IMR-90 (cell line): ENCODE measurements at regions not wholly inside any gene's neighbourhood (a gene's known extent, or its start where the extent isn't known, plus 50 kb on each side); places are given as distances from the start of the nearest gene placed in this dataset.

Experiments used
- ATAC-seq: fragments of 200-7000 bp; cut with Tn5 transposase; 2 replicates; pipeline ENCODE4 v1.9.1; 2020; ENCODE audit warnings: low read depth, mild to moderate bottlenecking, moderate library complexity
- BruUV-seq: library from RNA; stranded (reverse); fragments of 400-500 nt; replicated peaks from 2 replicates; lab custom pipeline; 2021; lab: Mats Ljungman, UMichigan
- CTCF ChIA-PET: fragments of 300-600 bp; formaldehyde crosslinking; extraction: SDS; loops from one replicate; lab custom pipeline; 2021; ENCODE audit warnings: antibody characterized with exemption; lab: Yijun Ruan, JAX
- POLR2A ChIA-PET: fragments of 300-600 bp; sonication (Branson Sonifier 250); formaldehyde crosslinking; loops from one replicate; lab custom pipeline; 2022; ENCODE audit warnings: antibody characterized with exemption; ENCODE audit not compliant: unreplicated experiment; lab: Charles Lee
- DNase-seq: peaks from one replicate; pipeline ENCODE4 v3.0.0; 2013
- H2AFZ ChIP-seq: replicated peaks from 2 replicates; pipeline ENCODE3; 2013; ENCODE audit warnings: low read length, mild to moderate bottlenecking; ENCODE audit not compliant: poor library complexity
- H2AK5ac ChIP-seq: 2 replicates; pipeline ENCODE4 v1.6.1; 2013; ENCODE audit warnings: low read depth, low read length, inconsistent platforms
- H2AK9ac ChIP-seq: replicated peaks from 2 replicates; pipeline ENCODE3; 2013; ENCODE audit warnings: mild to moderate bottlenecking, low read depth, low read length, moderate library complexity; ENCODE audit not compliant: poor library complexity
- H2BK120ac ChIP-seq: 2 replicates; pipeline ENCODE4 v1.6.1; 2013; ENCODE audit warnings: low read depth, low read length, inconsistent platforms
- H2BK15ac ChIP-seq: 3 replicates; pipeline ENCODE4 v1.6.1; 2013; ENCODE audit warnings: low read depth, low read length, inconsistent platforms
- H2BK20ac ChIP-seq: 2 replicates; pipeline ENCODE4 v1.6.1; 2013; ENCODE audit warnings: low read depth, mild to moderate bottlenecking, inconsistent platforms, low read length, moderate library complexity
- H2BK5ac ChIP-seq: 2 replicates; pipeline ENCODE4 v1.6.1; 2013; ENCODE audit warnings: mild to moderate bottlenecking, low read depth, low read length, inconsistent platforms; ENCODE audit not compliant: poor library complexity, severe bottlenecking
- H3K14ac ChIP-seq: replicated peaks from 2 replicates; pipeline ENCODE4 v1.6.1; 2013; ENCODE audit warnings: low read depth, low read length, inconsistent platforms
- H3K18ac ChIP-seq: 2 replicates; pipeline ENCODE4 v1.6.1; 2013; ENCODE audit warnings: low read depth, low read length, control low read depth
- H3K23ac ChIP-seq: 2 replicates; pipeline ENCODE4 v1.6.1; 2013; ENCODE audit warnings: low read depth, low read length, inconsistent platforms
- H3K27ac ChIP-seq: 2 replicates; pipeline ENCODE4 v1.5.1; 2013; ENCODE audit warnings: mild to moderate bottlenecking, control low read depth, low read length; ENCODE audit not compliant: insufficient read depth
- H3K27me3 ChIP-seq: 2 replicates; pipeline ENCODE4 v1.6.1; 2013; ENCODE audit warnings: low read length; ENCODE audit not compliant: control insufficient read depth, insufficient read depth
- H3K36me3 ChIP-seq: 2 replicates; pipeline ENCODE4 v1.6.1; 2013; ENCODE audit warnings: low read length, mixed read lengths; ENCODE audit not compliant: control insufficient read depth, insufficient read depth
- H3K4ac ChIP-seq: 2 replicates; pipeline ENCODE4 v1.6.1; 2013; ENCODE audit warnings: low read depth, low read length, inconsistent platforms
- H3K4me1 ChIP-seq: 2 replicates; pipeline ENCODE4 v1.6.1; 2013; ENCODE audit warnings: low read length, mixed read lengths; ENCODE audit not compliant: control insufficient read depth, insufficient read depth
- H3K4me2 ChIP-seq: 2 replicates; pipeline ENCODE4 v1.6.1; 2013; ENCODE audit warnings: low read depth, mild to moderate bottlenecking, control low read depth, low read length, moderate library complexity
- H3K4me3 ChIP-seq: 2 replicates; pipeline ENCODE4 v1.5.1; 2013; ENCODE audit warnings: low read depth, mild to moderate bottlenecking, control low read depth, low read length, moderate library complexity; ENCODE audit not compliant: insufficient read depth
- H3K56ac ChIP-seq: 2 replicates; pipeline ENCODE4 v1.6.1; 2013; ENCODE audit warnings: low read length, inconsistent platforms; ENCODE audit not compliant: insufficient read depth; ENCODE audit errors: extremely low read depth
- H3K79me1 ChIP-seq, 2 experiments: 2 replicates each; pipeline ENCODE4 v1.6.1; 2013; ENCODE audit warnings: low read length in 2 of 2, inconsistent platforms in 1 of 2, low read depth in 1 of 2
- H3K9ac ChIP-seq: 2 replicates; pipeline ENCODE4 v1.6.1; 2013; ENCODE audit warnings: low read depth, low read length, control low read depth
- H3K9me1 ChIP-seq: 2 replicates; pipeline ENCODE4 v1.6.1; 2013; ENCODE audit warnings: low read length, inconsistent platforms; ENCODE audit not compliant: insufficient read depth
- H3K9me3 ChIP-seq: 2 replicates; pipeline ENCODE4 v1.6.1; 2013; ENCODE audit warnings: low read length; ENCODE audit not compliant: control insufficient read depth, insufficient read depth
- H4K20me1 ChIP-seq: 2 replicates; pipeline ENCODE4 v1.6.1; 2013; ENCODE audit warnings: low read length, inconsistent platforms; ENCODE audit not compliant: insufficient read depth
- H4K5ac ChIP-seq: 2 replicates; pipeline ENCODE4 v1.6.1; 2013; ENCODE audit warnings: mild to moderate bottlenecking, low read depth, low read length, control low read depth
- H4K8ac ChIP-seq, 2 experiments: 2 replicates each; pipeline ENCODE4 v1.6.1; 2013; ENCODE audit warnings: low read depth in 2 of 2, low read length in 2 of 2, control low read depth in 1 of 2, inconsistent platforms in 1 of 2
- H4K91ac ChIP-seq: 2 replicates; pipeline ENCODE4 v1.6.1; 2013; ENCODE audit warnings: low read depth, low read length, inconsistent platforms; ENCODE audit not compliant: insufficient read depth
- BHLHE40 ChIP-seq: fragments of 150-350 bp; IDR thresholded peaks from 2 replicates; pipeline ENCODE4 v1.6.1; 2016; ENCODE audit warnings: mild to moderate bottlenecking, low read depth, low read length
- CEBPB ChIP-seq: IDR thresholded peaks from 2 replicates; pipeline ENCODE4 v1.6.1; 2012; ENCODE audit warnings: low read depth, low read length, improper control_type of control experiment
- CHD1 ChIP-seq: IDR thresholded peaks from 2 replicates; pipeline ENCODE4 v1.6.1; 2012; ENCODE audit warnings: low read depth, low read length, improper control_type of control experiment
- FOS ChIP-seq: fragments of 150-350 bp; IDR thresholded peaks from 2 replicates; pipeline ENCODE4 v1.6.1; 2016; ENCODE audit warnings: low read depth, low read length
- MAFK ChIP-seq: IDR thresholded peaks from 2 replicates; pipeline ENCODE4 v1.6.1; 2012; ENCODE audit warnings: low read depth, low read length, improper control_type of control experiment
- MAZ ChIP-seq: IDR thresholded peaks from 2 replicates; pipeline ENCODE4 v1.6.1; 2012; ENCODE audit warnings: low read depth, mild to moderate bottlenecking, low read length, improper control_type of control experiment, moderate library complexity, borderline replicate concordance
- MXI1 ChIP-seq: IDR thresholded peaks from 2 replicates; pipeline ENCODE4 v1.6.1; 2012; ENCODE audit warnings: low read depth, mild to moderate bottlenecking, low read length, moderate library complexity, borderline replicate concordance
- NFE2L2 ChIP-seq: fragments of 150-350 bp; IDR thresholded peaks from 2 replicates; pipeline ENCODE4 v1.6.1; 2016; ENCODE audit warnings: low read depth, mild to moderate bottlenecking, low read length
- POLR2A ChIP-seq: IDR thresholded peaks from 2 replicates; pipeline ENCODE4 v1.6.1; 2012; ENCODE audit warnings: mild to moderate bottlenecking, low read depth, low read length
- RAD21 ChIP-seq: IDR thresholded peaks from 2 replicates; pipeline ENCODE4 v1.6.1; 2012; ENCODE audit warnings: low read length, improper control_type of control experiment
- RCOR1 ChIP-seq: IDR thresholded peaks from 2 replicates; pipeline ENCODE4 v1.6.1; 2012; ENCODE audit warnings: mild to moderate bottlenecking, low read length, improper control_type of control experiment; ENCODE audit not compliant: insufficient replicate concordance
- RFX5 ChIP-seq: IDR thresholded peaks from 2 replicates; pipeline ENCODE4 v1.8.0; 2012; ENCODE audit warnings: low read depth, mild to moderate bottlenecking, low read length, moderate library complexity
- SMC3 ChIP-seq: fragments of 150-350 bp; IDR thresholded peaks from 2 replicates; pipeline ENCODE4 v1.6.1; 2016; ENCODE audit warnings: low read depth, mild to moderate bottlenecking, antibody characterized with exemption, low read length, moderate library complexity
- WGBS, 2 experiments: methylation state at CpG; one replicate each; pipeline versions ENCODE4 v1.1.5 to v1.1.7; 2013; ENCODE audit warnings: missing lambda C conversion rate in 2 of 2; ENCODE audit not compliant: insufficient read length in 1 of 2; ENCODE audit errors: extremely low coverage in 2 of 2; 5-methylcytosine and 5-hydroxymethylcytosine counted together
- dilution Hi-C: fragments of 300-500 bp; cut with HindIII; formaldehyde crosslinking; loops from one replicate; pipeline ENCODE4 v1.14.3; 2018; ENCODE audit warnings: low sequenced_read_pairs; ENCODE audit not compliant: unreplicated experiment
- in situ Hi-C: fragments of 300-500 bp; cut with MboI; formaldehyde crosslinking; loops from 3 replicates; pipeline ENCODE4 v1.14.3; 2019; ENCODE audit warnings: low sequenced_read_pairs, inconsistent platforms, mixed read lengths
- intact Hi-C: fragments of 100-400 bp; cut with micrococcal nuclease; formaldehyde crosslinking; loops from 2 replicates; pipeline ENCODE4 v1.10.0; 2022
- TF ChIP-seq, protein P1 (sequence below): conservative IDR thresholded peaks from 2 replicates; pipeline ENCODE4 v1.5.1; 2012; ENCODE audit warnings: mild to moderate bottlenecking, low read depth, low read length, improper control_type of control experiment
- TF ChIP-seq, protein P2 (sequence below): fragments of 150-350 bp; IDR thresholded peaks from 2 replicates; pipeline ENCODE4 v1.6.1; 2016; ENCODE audit warnings: low read depth, mild to moderate bottlenecking, low read length, moderate library complexity, borderline replicate concordance
- TF ChIP-seq, protein P3 (sequence below): fragments of 150-350 bp; IDR thresholded peaks from 2 replicates; pipeline ENCODE4 v1.6.1; 2017; ENCODE audit warnings: mild to moderate bottlenecking, antibody characterized with exemption, low read length, low read depth

- no peaks in the 10 kb centered on the region for H3K27me3 ChIP-seq
- no peak overlapping the region for H3K4ac ChIP-seq
- H3K4me3 ChIP-seq, result no peak overlapping the region
- H2BK5ac ChIP-seq, result no peak overlapping the region
- H3K9me3 ChIP-seq, result no peaks in the 10 kb centered on the region
- no peak overlapping the region for H3K27ac ChIP-seq
- dilution Hi-C loops (no loop called here), in situ Hi-C loops (no loop called here), intact Hi-C loops (no loop called here)
- H2AK5ac ChIP-seq, result no peak overlapping the region
- H2AFZ ChIP-seq, result no peak overlapping the region
- no peak overlapping the region for H3K9ac ChIP-seq
- H3K4me1 ChIP-seq, result no peaks in the 10 kb centered on the region
- H3K56ac ChIP-seq, result no peak overlapping the region
- no peak overlapping the region for H3K18ac ChIP-seq
- H4K20me1 ChIP-seq, result no peaks in the 10 kb centered on the region
- H4K5ac ChIP-seq, result no peak overlapping the region
- TF ChIP-seq CEBPB (no peak), FOS (no peak), POLR2A (no peak), RCOR1 (no peak), BHLHE40 (no peak), SMC3 (no peak), MXI1 (no peak), CHD1 (no peak), RFX5 (no peak), RAD21 (no peak), MAFK (no peak), NFE2L2 (no peak), MAZ (no peak)
- TF ChIP-seq, protein P1, sequence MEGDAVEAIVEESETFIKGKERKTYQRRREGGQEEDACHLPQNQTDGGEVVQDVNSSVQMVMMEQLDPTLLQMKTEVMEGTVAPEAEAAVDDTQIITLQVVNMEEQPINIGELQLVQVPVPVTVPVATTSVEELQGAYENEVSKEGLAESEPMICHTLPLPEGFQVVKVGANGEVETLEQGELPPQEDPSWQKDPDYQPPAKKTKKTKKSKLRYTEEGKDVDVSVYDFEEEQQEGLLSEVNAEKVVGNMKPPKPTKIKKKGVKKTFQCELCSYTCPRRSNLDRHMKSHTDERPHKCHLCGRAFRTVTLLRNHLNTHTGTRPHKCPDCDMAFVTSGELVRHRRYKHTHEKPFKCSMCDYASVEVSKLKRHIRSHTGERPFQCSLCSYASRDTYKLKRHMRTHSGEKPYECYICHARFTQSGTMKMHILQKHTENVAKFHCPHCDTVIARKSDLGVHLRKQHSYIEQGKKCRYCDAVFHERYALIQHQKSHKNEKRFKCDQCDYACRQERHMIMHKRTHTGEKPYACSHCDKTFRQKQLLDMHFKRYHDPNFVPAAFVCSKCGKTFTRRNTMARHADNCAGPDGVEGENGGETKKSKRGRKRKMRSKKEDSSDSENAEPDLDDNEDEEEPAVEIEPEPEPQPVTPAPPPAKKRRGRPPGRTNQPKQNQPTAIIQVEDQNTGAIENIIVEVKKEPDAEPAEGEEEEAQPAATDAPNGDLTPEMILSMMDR, result no peak
- TF ChIP-seq, protein P2, sequence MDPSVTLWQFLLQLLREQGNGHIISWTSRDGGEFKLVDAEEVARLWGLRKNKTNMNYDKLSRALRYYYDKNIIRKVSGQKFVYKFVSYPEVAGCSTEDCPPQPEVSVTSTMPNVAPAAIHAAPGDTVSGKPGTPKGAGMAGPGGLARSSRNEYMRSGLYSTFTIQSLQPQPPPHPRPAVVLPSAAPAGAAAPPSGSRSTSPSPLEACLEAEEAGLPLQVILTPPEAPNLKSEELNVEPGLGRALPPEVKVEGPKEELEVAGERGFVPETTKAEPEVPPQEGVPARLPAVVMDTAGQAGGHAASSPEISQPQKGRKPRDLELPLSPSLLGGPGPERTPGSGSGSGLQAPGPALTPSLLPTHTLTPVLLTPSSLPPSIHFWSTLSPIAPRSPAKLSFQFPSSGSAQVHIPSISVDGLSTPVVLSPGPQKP, result no peak
- TF ChIP-seq, protein P3, sequence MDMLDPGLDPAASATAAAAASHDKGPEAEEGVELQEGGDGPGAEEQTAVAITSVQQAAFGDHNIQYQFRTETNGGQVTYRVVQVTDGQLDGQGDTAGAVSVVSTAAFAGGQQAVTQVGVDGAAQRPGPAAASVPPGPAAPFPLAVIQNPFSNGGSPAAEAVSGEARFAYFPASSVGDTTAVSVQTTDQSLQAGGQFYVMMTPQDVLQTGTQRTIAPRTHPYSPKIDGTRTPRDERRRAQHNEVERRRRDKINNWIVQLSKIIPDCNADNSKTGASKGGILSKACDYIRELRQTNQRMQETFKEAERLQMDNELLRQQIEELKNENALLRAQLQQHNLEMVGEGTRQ, result no peak
- no peak overlapping the region for H2BK20ac ChIP-seq
- H3K14ac ChIP-seq, result no peak overlapping the region
- H2BK15ac ChIP-seq, result no peak overlapping the region
- DNase-seq (no peak), ATAC-seq (no peak)
- no CpG with 5 or more reads among the region's 3 CpGs for WGBS, 2 experiments
- no peaks in the 10 kb centered on the region for H3K36me3 ChIP-seq
- H2BK120ac ChIP-seq, result no peak overlapping the region
- POLR2A ChIA-PET, result no interaction called here
- H4K91ac ChIP-seq, result no peak overlapping the region
- no peak overlapping the region for H4K8ac ChIP-seq
- CTCF ChIA-PET, result no interaction called here
- no peaks in the 10 kb centered on the region for H3K9me1 ChIP-seq
- no peaks in the 10 kb centered on the region for H3K79me1 ChIP-seq
- no peak overlapping the region for H3K4me2 ChIP-seq
- no peak overlapping the region for H3K23ac ChIP-seq
- no TSS peak for BruUV-seq
- no peak overlapping the region for H2AK9ac ChIP-seq
Measured at GRCh38 chr7:55624813-55625212, 52.5 kb upstream of the VOPP1 start.
